Stimulated activated CD8-positive, alpha-beta memory T cell treated with anti-CD3 and anti-CD28 coated beads, Interleukin-7, amount 100 ng/mL, for 48 hours (primary cell): ENCODE measurements at regions not wholly inside any gene's neighbourhood (a gene's known extent, or its start where the extent isn't known, plus 50 kb on each side); places are given as distances from the start of the nearest gene placed in this dataset.
"Not testable (repeated sequence)": the region's sequence is repeated elsewhere in the genome, so short reads cannot be mapped to it uniquely, and the experiment has no call there.

Experiments used
- DNase-seq, 2 donors: peaks; one replicate each; pipeline ENCODE4 v3.0.0-alpha.2; 2020; ENCODE audit warnings: low read depth in 1 of 2; ENCODE audit errors: extremely low read depth in 1 of 2

GRCh38 chr6:167229586-167229985 is 61.5 kb upstream of the UNC93A start:
- no peak for DNase-seq

GRCh38 chr6:167230288-167230687 is 60.8 kb upstream of the UNC93A start:
- no peak for DNase-seq

- DNase-seq: no peak
These were observed 58.8 kb upstream of the UNC93A start for GRCh38 chr6:167232356-167232755.

DNA sequence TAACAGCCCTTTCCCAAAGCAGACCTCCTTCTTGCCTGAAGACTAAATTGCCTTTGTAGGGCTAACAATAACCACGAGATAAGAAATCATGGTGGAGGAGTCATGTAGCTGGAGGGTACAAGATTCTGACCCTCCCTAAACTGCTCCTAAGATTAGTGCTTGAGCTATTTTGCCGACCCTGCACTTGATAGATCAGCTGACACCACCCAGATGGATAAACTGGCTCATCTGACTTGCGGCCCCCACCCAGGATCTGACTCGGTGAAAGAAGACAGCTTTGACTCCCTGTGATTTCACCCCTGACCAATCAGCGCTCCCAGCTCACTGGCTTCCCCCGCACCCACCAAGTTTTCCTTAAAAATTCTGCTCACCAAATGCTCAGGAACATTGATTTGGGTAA is 57.6 kb upstream of the UNC93A start:
- DNase-seq: no peak

DNA sequence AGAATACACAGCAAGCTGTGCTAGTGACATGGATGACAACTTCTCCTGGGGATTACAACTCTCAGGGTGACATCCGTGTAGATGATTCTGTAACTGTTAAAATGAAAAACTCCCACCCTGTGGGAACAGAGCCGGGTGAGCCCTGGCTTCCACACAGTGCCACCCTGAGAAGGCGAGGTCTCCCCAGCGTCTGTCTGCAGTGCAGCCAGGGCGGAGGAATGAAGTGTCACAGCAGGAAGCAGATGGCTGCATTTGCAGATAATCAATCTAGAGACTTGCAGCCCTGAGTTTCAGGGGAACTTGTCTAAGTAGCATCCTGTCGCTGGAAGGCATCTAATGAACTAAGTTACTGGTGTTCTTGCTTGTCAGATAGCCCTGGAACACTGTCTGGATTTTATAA is 56.5 kb upstream of the UNC93A start:
- DNase-seq: not testable (repeated sequence)

DNA sequence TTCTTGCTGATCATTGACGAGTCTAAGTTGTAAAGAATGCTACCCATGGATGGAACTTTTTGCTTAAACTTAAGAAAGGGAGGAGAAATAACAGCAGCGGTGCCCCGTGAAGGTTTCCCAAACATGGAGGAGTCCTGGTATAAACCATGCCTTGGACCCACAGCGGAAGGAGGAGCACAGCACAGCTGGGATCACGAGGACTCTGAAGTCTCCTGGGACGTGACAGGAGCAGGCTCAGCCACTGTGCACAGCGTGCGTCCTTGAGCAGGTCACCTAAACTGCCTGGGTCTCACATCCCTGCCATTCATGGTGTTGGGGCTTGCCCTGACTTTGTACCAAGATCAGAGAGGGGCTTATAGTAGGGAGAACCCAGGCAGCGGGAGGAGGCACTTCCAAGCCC is 56.1 kb upstream of the UNC93A start:
- DNase-seq: no peak

GRCh38 chr6:167235421-167236238 is 55.5 kb upstream of the UNC93A start:
- no peak for DNase-seq

- no peak for DNase-seq
These were observed 54.9 kb upstream of the UNC93A start for GRCh38 chr6:167236239-167236571.

DNA sequence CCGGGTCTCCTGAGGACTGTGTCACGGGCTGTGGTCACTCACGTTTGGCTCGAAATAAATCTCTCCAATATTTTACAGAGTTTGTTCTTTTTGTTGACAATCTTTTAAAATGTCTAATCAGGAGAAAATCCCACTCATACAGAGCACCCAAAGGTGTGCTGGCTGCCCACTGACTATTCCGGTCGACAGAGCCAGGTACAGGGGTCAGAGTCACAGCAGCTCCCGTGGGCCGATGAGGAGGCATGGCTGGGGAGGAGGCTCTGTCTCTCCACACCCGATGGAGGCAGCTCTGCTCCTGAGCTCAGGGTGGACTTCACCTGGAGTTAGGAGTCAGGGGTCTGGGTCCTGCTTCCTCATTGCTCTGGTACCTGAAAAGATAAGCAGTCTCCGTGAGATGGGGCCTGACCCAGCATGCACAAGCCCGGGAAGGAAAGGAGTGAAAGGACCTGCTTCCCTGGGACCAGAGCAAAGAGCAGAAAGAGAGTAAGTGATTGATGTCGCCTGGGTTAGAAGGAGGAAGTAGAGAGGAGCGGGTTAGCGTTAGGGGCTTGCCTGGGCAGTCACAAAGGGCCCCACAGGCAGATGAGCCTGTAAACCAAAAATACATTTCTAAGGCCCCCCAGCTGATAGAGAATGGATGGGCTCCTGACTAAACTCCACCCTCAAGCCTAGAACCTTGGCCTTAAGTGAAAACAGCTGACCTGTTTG is 53.5 kb upstream of the UNC93A start:
- DNase-seq: no peak

GRCh38 chr6:167238146-167238693 is 52.9 kb upstream of the UNC93A start:
- DNase-seq: no peak

DNA sequence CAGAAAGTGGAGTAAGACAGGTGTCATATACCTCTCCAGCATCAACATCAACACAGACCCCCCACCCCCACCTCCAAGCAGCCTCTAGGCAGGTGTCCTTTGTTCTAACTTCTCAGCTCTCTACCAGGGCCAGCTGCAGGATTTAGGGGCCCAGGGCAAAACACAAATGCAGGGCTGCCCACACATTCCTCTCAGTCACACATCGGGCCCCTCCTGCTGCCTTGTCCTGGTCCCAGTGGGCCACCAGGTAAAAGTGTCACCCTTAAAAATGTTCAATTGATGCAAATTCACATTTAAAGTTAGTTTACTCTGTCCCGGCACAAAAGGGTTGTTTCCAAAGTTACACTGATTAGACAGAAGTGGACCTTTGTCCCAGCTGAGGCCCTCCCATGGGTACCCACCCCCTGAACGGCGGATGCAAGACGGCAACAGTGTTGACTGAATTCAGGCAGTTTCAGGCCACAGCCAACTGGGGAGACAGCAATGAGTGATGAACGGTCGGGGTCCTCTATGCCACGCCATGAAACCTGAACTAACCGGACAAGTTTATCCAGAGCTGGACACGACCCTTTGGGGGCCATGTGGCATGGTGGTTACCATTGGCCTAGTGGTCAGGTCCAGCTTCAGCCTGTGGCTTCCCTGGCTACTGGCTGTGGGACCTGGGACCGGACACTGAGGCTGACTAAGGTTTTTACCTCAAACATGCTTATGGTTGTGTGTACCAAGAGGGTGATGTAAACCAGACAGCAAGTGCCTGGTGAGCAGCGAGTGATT is 52.2 kb upstream of the UNC93A start:
- no peak for DNase-seq

GRCh38 chr6:167239470-167239869 is 51.6 kb upstream of the UNC93A start:
- not testable (repeated sequence) for DNase-seq

- DNase-seq: no peak
These were observed 51.0 kb upstream of the UNC93A start for GRCh38 chr6:167240034-167240541.
